ENCODE measurements at regions not wholly inside any gene's neighbourhood (a gene's known extent, or its start where the extent isn't known, plus 50 kb on each side); places are given as distances from the start of the nearest gene placed in this dataset.

GRCh38 chr9:131809941-131810344 is 70.1 kb upstream of the RAPGEF1 start:
- DNase-seq (ENCODE audit: low read depth in 1 of 2, low spot score in 1 of 2) (no peak), ATAC-seq (no peak), FAIRE-seq (no peak)
- TF ChIP-seq HOXA7 (CRISPR knock-in tag; IDR thresholded peaks at IDR 0.05) (no peak), JUNB (IDR thresholded peaks at IDR 0.05) (no peak), SREBF2 (IDR thresholded peaks at IDR 0.05) (no peak), SMC3 (IDR thresholded peaks at IDR 0.05) (no peak), HOXB13 (CRISPR knock-in tag; IDR thresholded peaks at IDR 0.05; ENCODE audit: low read depth) (no peak), FOSB (CRISPR knock-in tag; IDR thresholded peaks at IDR 0.05) (no peak), ZC3H11A (IDR thresholded peaks at IDR 0.05) (no peak), MAX (IDR thresholded peaks at IDR 0.05) (no peak), TFCP2L1 (CRISPR knock-in tag; IDR thresholded peaks at IDR 0.05) (no peak), FOXS1 (CRISPR knock-in tag; IDR thresholded peaks at IDR 0.05) (no peak), PHF8 (IDR thresholded peaks at IDR 0.05; ENCODE audit: borderline replicate concordance, low read depth) (no peak), TP53 (CRISPR knock-in tag; IDR thresholded peaks at IDR 0.05) (no peak), HMGXB4 (CRISPR knock-in tag; IDR thresholded peaks at IDR 0.05; ENCODE audit: borderline replicate concordance) (no peak), ZFP36 (IDR thresholded peaks at IDR 0.05; ENCODE audit: borderline replicate concordance, partially characterized antibody) (no peak), ATOH8 (CRISPR knock-in tag; IDR thresholded peaks at IDR 0.05; ENCODE audit: low read depth) (no peak), HDAC2 (IDR thresholded peaks at IDR 0.05) (no peak), EP300 (IDR thresholded peaks at IDR 0.05) (no peak), POLR2AphosphoS2 (conservative IDR thresholded peaks at IDR 0.05; ENCODE audit: low read length) (no peak), MYC (IDR thresholded peaks at IDR 0.05; ENCODE audit: borderline replicate concordance, low read length) (no peak)
- 67% methylated on average over 8 of the region's 8 CpGs for WGBS (ENCODE audit: missing lambda C conversion rate)
- POLR2A ChIA-PET, result no interaction called here
- Histone ChIP-seq H3K9me3 (no peaks in the 10 kb centered on the region), H3K4me3 (no peak overlapping the region), H3K27ac (no peak overlapping the region), H3K4me2 (no peak overlapping the region), H3K4me1 (no peaks in the 10 kb centered on the region)
- CTCF ChIA-PET, result interaction anchor here (0.8 to 2.2 kb wide), 8 partner anchors 11 to 443 kb away, joined by 3 to 7 read pairs (median 4); no protein-coding TSS in a partner anchor

- ChIA-PET CTCF (interaction anchor here (0.9 to 1.7 kb wide), 2 partner anchors 10 to 430 kb away, joined by 3 read pairs; no protein-coding TSS in a partner anchor), POLR2A (no interaction called here)
- Histone ChIP-seq H3K4me1 (no peaks in the 10 kb centered on the region), H3K4me3 (no peak overlapping the region), H3K27ac (no peak overlapping the region), H3K4me2 (no peak overlapping the region), H3K9me3 (no peaks in the 10 kb centered on the region)
- WGBS (ENCODE audit: missing lambda C conversion rate), result 45% methylated on average over 7 of the region's 7 CpGs
- no peak for DNase-seq (ENCODE audit: low read depth in 1 of 2, low spot score in 1 of 2)
- TF ChIP-seq HDAC2 (IDR thresholded peaks at IDR 0.05) (no peak), HMGXB4 (CRISPR knock-in tag; IDR thresholded peaks at IDR 0.05; ENCODE audit: borderline replicate concordance) (no peak), TP53 (CRISPR knock-in tag; IDR thresholded peaks at IDR 0.05) (no peak), SREBF2 (IDR thresholded peaks at IDR 0.05) (no peak), ZFP36 (IDR thresholded peaks at IDR 0.05; ENCODE audit: borderline replicate concordance, partially characterized antibody) (no peak), NFE2L2 (conservative IDR thresholded peaks at IDR 0.05; ENCODE audit: low read length) (no peak), BHLHE40 (IDR thresholded peaks at IDR 0.05; ENCODE audit: low read depth, low read length) (no peak), TFCP2L1 (CRISPR knock-in tag; IDR thresholded peaks at IDR 0.05) (no peak), RCOR1 (IDR thresholded peaks at IDR 0.05; ENCODE audit: low read depth, low read length) (no peak), ZC3H11A (IDR thresholded peaks at IDR 0.05) (no peak)
- no peak for FAIRE-seq
- ATAC-seq, result no peak
These were observed 68.4 kb upstream of the RAPGEF1 start for GRCh38 chr9:131808291-131808690.

Measured in A549 (cell line).